Daoy (cell line): ENCODE measurements at regions not wholly inside any gene's neighbourhood (a gene's known extent, or its start where the extent isn't known, plus 50 kb on each side); places are given as distances from the start of the nearest gene placed in this dataset.
"Not testable (repeated sequence)": the region's sequence is repeated elsewhere in the genome, so short reads cannot be mapped to it uniquely, and the experiment has no call there.

Source experiments
- DNase-seq: peaks from one replicate; pipeline ENCODE4 v3.0.0-alpha.2; 2015; ENCODE audit warnings: low read depth

DNA sequence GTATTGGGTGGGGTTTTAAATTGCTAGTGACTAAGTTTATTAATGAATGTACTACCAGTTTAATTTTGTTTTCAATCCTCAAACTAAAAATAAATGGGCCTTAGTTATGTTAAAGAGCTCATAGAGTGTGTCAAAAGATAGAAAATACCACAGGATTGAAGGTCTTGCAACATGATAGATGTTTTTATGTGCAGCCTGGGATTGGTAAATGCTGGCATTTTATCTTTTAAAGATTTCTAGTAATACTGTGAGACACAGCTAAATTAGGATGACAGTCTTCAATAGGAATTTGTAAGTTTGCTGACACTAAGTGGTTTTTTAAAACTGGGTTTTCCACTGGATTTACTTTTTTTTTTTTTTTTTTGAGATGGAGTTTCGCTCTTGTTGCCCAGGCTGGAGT is 122.3 kb downstream of the HAUS1 start:
- no peak for DNase-seq

- DNase-seq, result not testable (repeated sequence)
Measured at GRCh38 chr18:46229641-46230040, 125.5 kb downstream of the HAUS1 start.

GRCh38 chr18:46236156-46236555 is 132.0 kb downstream of the HAUS1 start:
- DNase-seq, result no peak

GRCh38 chr18:46237891-46238290 is 133.7 kb downstream of the HAUS1 start:
- DNase-seq, result no peak

- no peak for DNase-seq
Measured at GRCh38 chr18:46239549-46239948, 135.4 kb downstream of the HAUS1 start.

- no peak for DNase-seq
Measured at GRCh38 chr18:46239998-46240397, 135.8 kb downstream of the HAUS1 start.

DNA sequence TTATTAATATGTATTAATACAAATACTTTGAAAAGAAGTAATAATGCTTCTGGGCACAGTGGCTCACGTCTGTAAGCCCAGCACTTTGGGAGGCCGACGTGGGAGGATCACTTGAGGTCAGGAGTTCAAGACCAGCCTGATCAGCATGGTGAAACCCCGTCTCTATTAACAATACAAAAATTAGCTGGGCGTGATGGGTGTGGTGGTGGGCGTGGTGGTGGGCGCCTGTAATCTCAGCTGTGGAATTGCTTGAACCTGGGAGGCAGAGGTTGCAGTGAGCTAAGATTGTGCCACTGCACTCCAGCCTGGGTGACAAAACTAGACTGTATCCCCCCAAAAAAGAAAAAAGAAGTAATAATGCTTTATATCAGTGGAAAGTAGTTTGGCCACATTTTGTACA is 137.2 kb downstream of the HAUS1 start:
- not testable (repeated sequence) for DNase-seq

- DNase-seq, result no peak
Measured at GRCh38 chr18:46242183-46242582, 138.0 kb downstream of the HAUS1 start.

- no peak for DNase-seq
Measured at GRCh38 chr18:46243095-46243494, 138.9 kb downstream of the HAUS1 start.

DNA sequence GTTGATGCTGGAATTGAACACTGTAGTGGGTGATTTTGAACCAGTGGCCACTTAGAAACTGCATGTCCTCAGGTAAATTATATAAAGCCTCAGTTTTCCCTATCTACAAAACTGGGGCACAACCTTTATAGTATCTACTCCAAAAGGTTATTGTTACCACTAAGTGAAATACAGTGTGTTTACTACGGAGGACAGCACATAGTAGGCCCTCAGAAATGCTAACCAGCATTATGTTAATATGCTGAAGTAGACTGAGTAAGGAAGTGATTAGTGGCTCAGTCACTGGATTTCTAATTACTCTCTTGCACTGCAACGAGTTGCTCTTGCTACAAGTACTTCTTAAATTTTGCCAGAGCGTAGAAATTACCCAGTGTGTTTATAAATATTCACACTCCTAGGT is 139.5 kb downstream of the HAUS1 start:
- no peak for DNase-seq

DNA sequence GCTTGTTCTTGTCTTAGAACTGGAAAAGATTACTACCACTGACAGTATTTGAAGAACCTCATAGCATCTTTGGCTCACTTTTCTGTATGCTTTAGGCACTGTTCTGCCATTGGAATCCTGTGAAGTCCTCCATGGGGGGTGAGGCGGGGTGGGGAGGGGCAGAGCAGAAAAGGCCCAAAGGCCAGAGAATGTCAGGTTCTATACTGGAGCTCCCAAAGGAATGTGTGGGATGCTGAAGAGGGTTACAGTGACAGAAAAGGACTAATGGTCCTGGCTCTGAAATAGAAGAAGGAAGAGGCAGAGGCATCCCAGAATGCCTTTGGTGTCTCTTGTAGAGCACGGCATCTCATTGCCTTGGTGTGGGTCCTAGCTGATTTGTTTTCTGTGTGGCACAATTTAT is 141.9 kb downstream of the HAUS1 start:
- no peak for DNase-seq

GRCh38 chr18:46247942-46248341 is 143.8 kb downstream of the HAUS1 start:
- DNase-seq, result no peak

DNA sequence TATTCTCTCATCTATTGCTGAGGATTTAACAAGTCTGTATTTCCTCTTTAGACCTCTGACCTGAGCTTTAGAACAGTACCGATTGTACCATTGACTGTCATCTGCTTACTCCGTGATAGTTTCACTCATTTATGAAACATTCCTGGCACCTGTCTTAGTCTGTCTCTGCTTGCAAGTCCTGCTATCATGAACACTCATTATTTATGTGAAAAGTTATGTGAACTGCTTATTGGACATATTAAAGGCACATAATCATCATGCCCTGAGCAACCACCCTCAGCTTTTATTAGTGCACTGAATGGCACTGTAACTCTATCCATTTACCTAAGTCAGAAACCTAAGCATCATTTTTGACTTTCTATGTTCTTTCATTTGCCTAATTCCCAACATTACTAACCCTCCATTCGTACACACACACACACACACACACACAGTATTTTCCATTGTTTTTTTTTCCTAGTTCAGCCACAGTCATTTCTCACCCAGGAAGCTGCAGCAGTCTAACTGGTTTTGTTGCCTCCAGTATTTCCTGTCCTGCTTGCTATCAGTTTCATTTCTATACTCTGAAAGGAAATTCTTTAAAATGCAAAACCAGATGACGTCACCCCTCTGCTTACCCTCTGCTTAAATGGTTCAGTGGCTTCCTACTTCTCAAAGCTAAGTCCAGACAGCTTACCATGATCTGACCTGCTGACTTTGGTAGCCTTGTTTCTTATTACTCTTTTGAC is 146.1 kb downstream of the HAUS1 start:
- DNase-seq, result peak; percentile 70

- DNase-seq, result no peak
Measured at GRCh38 chr18:46250812-46251173, 146.6 kb downstream of the HAUS1 start.

- DNase-seq, result no peak
Measured at GRCh38 chr18:46252759-46253158, 148.6 kb downstream of the HAUS1 start.

GRCh38 chr18:46253498-46253897 is 149.3 kb downstream of the HAUS1 start:
- DNase-seq, result no peak

DNA sequence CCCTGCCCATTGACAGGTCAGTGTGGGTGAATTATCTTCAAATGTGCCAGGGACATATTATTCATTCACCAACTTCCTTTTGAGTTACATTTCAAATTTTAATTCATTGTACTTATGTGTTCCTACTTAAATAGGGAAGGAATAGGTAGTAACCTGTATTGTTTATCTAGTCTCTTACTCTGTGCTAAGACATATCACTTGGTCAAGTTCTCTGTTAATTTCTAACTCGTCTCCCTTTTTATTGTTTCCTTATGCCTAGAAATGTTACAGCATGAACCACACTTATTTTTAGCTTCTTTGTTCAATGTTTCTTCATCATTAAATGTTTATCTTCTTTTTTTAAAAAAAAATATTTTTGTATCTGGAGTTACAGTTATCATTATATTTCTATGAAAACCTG is 151.9 kb downstream of the HAUS1 start:
- no peak for DNase-seq

DNA sequence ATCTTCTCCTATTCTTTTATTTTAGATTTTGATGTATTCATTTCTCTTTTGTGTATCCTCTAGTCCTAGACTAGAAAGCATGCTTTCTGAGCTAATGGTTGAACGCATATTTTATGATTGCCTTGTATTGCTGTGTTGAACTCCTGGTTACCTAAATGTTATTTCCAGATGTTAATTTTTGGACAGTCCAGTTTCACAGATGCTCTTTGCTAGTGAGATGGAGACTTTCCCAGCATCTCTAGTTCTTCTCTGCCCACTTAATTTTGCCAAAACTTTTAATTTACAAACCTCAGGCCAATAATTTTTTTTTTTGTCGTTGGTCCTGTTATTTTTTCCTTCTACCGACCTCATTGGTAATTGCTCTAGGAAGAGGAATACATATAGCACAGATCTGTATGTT is 153.2 kb downstream of the HAUS1 start:
- DNase-seq, result no peak

GRCh38 chr18:46260016-46260878 is 156.1 kb downstream of the HAUS1 start:
- no peak for DNase-seq

DNA sequence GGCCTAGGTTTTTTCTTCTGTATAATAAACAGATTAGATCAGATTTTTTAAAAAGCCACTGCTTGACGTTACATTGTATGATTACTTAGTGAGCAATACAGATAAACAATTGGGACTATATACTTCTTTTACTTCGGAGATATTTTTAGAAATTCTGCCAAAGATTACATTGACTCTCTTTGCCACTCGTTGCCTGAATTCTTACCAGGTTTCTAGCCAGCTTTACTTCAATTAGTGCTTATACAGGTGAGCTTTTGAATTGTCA is 156.6 kb downstream of the HAUS1 start:
- DNase-seq, result no peak

DNA sequence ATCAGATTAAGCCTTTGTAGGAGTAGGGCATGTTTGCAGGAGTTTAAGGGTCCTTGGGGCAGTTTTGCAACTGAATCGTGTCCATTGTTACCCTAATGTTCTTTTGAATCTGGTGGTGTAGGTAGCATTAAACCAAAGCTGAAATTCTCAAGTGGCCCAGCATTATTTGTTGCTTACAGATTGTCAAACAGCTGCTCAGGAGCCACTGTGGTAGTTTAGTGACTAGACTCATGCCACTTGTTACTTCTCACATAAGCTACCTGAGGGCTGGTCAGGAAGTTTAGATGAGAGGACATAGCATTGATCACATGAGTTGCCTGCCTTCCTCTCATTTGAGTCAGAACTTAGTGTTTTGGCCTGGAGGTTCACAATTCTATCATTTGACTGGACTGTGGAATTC is 157.6 kb downstream of the HAUS1 start:
- no peak for DNase-seq

DNA sequence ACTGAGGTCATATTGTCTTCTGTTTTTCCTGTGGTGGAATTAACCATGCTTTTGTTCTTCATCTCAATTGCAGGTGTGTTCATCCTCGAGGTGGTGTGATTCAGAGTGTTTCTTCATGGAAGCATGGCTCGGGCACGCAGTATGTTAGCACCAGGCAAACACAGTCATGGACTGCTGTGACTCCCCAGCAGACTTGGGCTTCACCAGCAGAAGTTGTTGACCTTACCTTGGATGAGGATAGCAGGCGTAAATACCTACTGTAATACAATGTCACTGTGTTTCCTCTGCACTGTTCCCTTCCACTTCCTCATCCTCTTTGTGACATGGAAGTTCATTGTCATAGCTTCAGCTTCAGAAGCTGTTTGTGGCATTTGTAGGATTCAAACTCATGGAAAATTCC is 158.7 kb downstream of the HAUS1 start:
- DNase-seq, result no peak

GRCh38 chr18:46264255-46264654 is 160.1 kb downstream of the HAUS1 start:
- DNase-seq, result no peak
